WI38 (cell line): ENCODE measurements at regions not wholly inside any gene's neighbourhood (a gene's known extent, or its start where the extent isn't known, plus 50 kb on each side); places are given as distances from the start of the nearest gene placed in this dataset.

ENCODE experiments used
- H3K4me3 ChIP-seq: 2 replicates; pipeline ENCODE4 v1.5.1; 2011; ENCODE audit warnings: low read depth, mild to moderate bottlenecking, control low read depth, low read length
- CTCF ChIP-seq: IDR thresholded peaks from 2 replicates; pipeline ENCODE4 v1.5.1; 2012; ENCODE audit warnings: low read depth, mild to moderate bottlenecking, control low read depth, low read length

DNA sequence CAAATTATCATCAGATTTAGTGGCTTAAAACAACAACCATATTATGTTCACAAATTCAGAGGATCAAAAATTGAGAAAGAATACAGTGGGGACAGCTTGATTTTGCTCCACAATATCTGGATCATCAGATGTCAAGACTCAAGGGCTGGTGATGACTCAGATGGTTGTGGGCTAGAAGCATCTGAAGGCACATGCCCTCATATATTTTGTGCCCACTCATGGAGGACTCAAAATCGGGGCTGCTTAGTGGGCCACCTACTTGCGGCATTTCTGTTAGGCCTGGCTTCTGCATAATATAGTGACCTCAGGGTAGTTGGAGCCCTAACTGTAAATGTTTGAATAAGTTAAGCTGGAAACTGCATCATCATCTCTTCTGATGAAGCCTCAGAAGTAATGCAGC lies 584.5 kb downstream of the SLC16A7 start:
- TF ChIP-seq CTCF = no peak
- no peak overlapping the region for H3K4me3 ChIP-seq

GRCh38 chr12:60182354-60182753 lies 586.5 kb downstream of the SLC16A7 start:
- H3K4me3 ChIP-seq = no peak overlapping the region
- TF ChIP-seq CTCF = no peak

- no peak overlapping the region for H3K4me3 ChIP-seq
- TF ChIP-seq CTCF = no peak
Measured at GRCh38 chr12:60184096-60184495, 588.3 kb downstream of the SLC16A7 start.

DNA sequence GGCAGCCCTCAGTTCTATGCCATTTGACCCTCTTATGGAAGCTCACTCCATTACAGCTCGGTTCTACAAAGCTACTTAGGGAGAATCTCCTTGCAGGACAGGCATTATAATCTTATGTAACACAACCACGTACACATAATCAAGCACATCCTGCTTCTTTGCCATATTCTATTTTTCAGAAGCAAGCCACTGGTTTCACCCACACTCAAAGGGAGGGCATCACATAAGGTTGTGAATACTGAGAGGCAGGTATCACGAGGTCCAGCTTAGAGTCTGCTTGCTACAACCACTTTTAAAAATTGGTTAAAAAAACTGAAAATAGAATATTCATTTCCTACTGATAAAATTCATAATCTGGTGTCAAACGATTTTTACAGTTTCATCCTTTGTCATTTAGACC lies 589.2 kb downstream of the SLC16A7 start:
- TF ChIP-seq CTCF = no peak
- no peak overlapping the region for H3K4me3 ChIP-seq

- TF ChIP-seq CTCF = no peak
- no peak overlapping the region for H3K4me3 ChIP-seq
Measured at GRCh38 chr12:60191271-60191670, 595.4 kb downstream of the SLC16A7 start.

DNA sequence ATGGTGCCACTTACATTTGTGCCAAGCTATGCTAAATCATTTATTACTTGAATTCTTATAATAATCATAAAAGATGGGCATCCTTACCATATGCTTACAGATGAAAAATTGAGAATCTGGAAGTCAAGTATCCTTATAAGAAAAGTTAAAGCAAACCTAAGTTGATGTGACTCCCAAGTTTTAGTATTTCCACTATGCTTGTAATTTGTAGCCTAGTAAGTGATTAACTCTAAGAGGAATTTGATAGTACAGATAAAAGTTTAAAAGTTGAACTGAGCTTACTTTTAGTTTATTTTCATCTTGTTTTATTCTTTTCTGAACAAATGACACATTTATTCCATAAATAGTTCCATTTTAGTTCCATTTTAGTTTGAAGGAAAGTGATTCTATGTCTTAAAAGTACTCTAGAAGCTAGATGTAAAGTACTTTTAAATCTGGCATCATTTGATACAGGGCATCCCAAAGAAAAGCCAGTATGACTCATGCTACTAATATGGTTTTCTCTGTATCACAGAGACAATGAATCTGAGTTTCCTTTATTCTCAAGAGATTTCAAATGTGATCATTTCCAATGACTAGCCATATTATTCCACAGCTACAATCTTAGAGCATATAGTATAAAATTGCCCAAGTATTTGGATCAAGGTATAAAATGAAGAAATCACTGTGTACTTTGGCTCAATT lies 596.0 kb downstream of the SLC16A7 start:
- TF ChIP-seq CTCF = no peak
- no peak overlapping the region for H3K4me3 ChIP-seq

DNA sequence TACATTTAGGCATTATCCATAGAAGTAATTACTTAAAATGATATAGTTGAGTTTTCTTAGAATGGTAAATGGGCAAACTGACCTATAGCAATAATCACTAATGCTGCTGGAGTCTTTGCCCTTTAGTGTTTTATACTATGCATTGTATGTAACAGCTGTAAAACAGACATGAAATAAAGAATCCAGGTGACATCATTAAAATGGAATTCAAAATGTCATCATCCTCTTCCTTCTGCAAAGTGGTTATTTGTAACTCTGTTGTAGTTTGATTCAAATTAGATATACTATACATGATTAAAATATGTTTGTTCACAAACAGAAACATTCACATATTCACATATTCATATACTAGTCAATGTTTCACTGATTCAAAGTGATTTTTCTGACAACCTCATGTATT lies 598.8 kb downstream of the SLC16A7 start:
- no peak overlapping the region for H3K4me3 ChIP-seq
- TF ChIP-seq CTCF = no peak
